Sigmoid colon (tissue), 4 donors: ENCODE measurements at regions not wholly inside any gene's neighbourhood (a gene's known extent, or its start where the extent isn't known, plus 50 kb on each side); places are given as distances from the start of the nearest gene placed in this dataset.

Source experiments
- CTCF ChIP-seq, 4 experiments: fragments of 450-650 bp in 3 of 4; fragments of 200-600 bp in 1 of 4; IDR thresholded peaks; one replicate each; pipeline ENCODE4 v1.5.1; 2016 to 2019; ENCODE audit warnings: antibody characterized with exemption in 4 of 4, mild to moderate bottlenecking in 3 of 4, moderate library complexity in 2 of 4
- EP300 ChIP-seq, 4 donors: sonication (generic); formaldehyde crosslinking; IDR thresholded peaks; one replicate each; pipeline ENCODE4 v1.6.1; 2017; ENCODE audit warnings: antibody characterized with exemption in 4 of 4
- POLR2A ChIP-seq, 2 donors: fragments of 450-650 bp; IDR thresholded peaks; one replicate each; pipeline ENCODE4 v1.6.1; 2016; ENCODE audit warnings: antibody characterized with exemption in 2 of 2, mild to moderate bottlenecking in 2 of 2, moderate library complexity in 2 of 2
- POLR2AphosphoS5 ChIP-seq, 4 donors: sonication (generic); formaldehyde crosslinking; IDR thresholded peaks; one replicate each; pipeline ENCODE4 v1.6.1; 2017; ENCODE audit warnings: antibody characterized with exemption in 4 of 4

DNA sequence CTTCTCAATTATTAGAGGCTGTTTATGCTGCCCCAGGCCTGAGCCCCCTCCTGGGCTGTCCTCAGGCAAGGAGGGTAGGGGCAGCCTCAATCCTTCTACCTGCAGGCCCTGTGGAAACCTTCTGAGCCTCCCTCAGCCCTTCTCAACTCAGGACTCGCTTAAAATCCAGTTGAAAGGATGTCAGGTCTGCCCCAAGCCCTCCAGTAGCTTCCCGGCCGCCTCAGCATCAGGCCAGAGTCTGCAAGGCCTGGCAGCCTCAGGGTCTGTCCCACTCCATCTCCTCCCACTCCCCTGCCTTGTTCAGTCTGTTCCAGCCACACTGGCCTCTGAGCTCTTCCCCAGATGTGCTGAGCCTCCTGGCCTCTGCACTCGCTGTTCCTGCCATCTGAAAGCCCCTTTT is 52.2 kb downstream of the KATNIP start:
- TF ChIP-seq CTCF (IDR thresholded peaks at IDR 0.05), result no peak
- no peak for TF ChIP-seq POLR2AphosphoS5 (IDR thresholded peaks at IDR 0.05)
- TF ChIP-seq EP300 (IDR thresholded peaks at IDR 0.05), result no peak
- no peak for TF ChIP-seq POLR2A (IDR thresholded peaks at IDR 0.05)
